ENCODE measurements at regions not wholly inside any gene's neighbourhood (a gene's known extent, or its start where the extent isn't known, plus 50 kb on each side); places are given as distances from the start of the nearest gene placed in this dataset.

DNA sequence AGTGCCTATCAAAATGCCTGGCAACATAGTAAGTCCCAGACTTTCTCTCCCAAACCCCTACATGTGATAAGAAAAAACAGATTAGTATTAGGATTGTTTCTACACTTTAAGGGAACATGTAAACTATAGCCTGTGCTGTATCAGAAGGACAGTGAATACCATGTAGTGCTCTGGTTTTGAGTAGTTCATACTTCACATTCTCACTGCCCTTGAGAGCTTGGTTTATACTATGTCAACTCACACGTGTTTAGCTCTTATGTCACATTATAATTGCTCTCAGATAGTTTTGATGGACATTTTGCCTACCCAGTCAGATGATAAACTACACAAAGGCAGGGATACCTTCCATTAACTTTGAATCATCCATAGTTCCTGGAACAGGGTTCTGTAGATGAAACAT, 58.0 kb upstream of the PGRMC2 start:
- H3K27ac ChIP-seq = no peak overlapping the region
- no peak overlapping the region for H3K4me3 ChIP-seq
- peaks cover 14% of the 10 kb centered on the region for H3K4me1 ChIP-seq
- intact Hi-C loops (cut with DNase I) = no loop called here
- 56 to 59% (median 59%) methylated on average over 1 of the region's 1 CpG for WGBS, 3 donors
- H3K27me3 ChIP-seq (ENCODE audit: insufficient read depth in 3 of 3, low read length in 2 of 3) = no peaks in the 10 kb centered on the region
- DNase-seq (no peak), ATAC-seq (no peak)
- no peaks in the 10 kb centered on the region for H3K36me3 ChIP-seq (ENCODE audit: insufficient read depth in 1 of 2, low read depth in 1 of 2)
- TF ChIP-seq, protein P1, sequence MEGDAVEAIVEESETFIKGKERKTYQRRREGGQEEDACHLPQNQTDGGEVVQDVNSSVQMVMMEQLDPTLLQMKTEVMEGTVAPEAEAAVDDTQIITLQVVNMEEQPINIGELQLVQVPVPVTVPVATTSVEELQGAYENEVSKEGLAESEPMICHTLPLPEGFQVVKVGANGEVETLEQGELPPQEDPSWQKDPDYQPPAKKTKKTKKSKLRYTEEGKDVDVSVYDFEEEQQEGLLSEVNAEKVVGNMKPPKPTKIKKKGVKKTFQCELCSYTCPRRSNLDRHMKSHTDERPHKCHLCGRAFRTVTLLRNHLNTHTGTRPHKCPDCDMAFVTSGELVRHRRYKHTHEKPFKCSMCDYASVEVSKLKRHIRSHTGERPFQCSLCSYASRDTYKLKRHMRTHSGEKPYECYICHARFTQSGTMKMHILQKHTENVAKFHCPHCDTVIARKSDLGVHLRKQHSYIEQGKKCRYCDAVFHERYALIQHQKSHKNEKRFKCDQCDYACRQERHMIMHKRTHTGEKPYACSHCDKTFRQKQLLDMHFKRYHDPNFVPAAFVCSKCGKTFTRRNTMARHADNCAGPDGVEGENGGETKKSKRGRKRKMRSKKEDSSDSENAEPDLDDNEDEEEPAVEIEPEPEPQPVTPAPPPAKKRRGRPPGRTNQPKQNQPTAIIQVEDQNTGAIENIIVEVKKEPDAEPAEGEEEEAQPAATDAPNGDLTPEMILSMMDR (IDR thresholded peaks at IDR 0.05) = no peak
- no peaks in the 10 kb centered on the region for H3K9me3 ChIP-seq

DNA sequence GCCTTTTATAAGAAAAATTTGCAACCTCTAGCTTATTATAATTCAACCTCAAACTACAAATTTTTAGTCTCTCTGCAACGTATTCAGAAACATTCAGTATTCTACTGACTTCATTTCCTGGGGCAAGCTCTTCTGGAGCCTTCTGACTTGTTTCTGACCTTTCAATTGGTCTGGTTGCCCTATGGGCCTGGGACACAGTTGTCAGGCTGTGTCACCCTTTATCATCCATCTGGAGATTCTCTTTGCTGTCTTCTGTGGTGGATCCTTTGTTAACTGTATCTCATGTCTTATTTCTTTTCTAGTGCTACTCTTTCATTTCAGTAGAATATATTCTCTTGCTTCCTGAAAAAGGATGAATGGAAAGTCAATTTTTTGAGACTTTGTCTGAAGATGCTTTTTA, 55.1 kb upstream of the PGRMC2 start:
- H3K4me1 ChIP-seq = peaks cover 4% of the 10 kb centered on the region
- no peak overlapping the region for H3K4me3 ChIP-seq
- whole genome bisulfite sequencing, 3 donors = 68 to 71% (median 68%) methylated on average over 1 of the region's 1 CpG
- DNase-seq = no peak
- no peaks in the 10 kb centered on the region for H3K9me3 ChIP-seq
- TF ChIP-seq, protein P1 (IDR thresholded peaks at IDR 0.05) = no peak
- no peaks in the 10 kb centered on the region for H3K27me3 ChIP-seq (ENCODE audit: insufficient read depth in 3 of 3, low read length in 2 of 3)
- no peak for ATAC-seq
- no peaks in the 10 kb centered on the region for H3K36me3 ChIP-seq (ENCODE audit: insufficient read depth in 1 of 2, low read depth in 1 of 2)
- intact Hi-C loops (cut with DNase I) = no loop called here
- H3K27ac ChIP-seq = no peak overlapping the region

DNA sequence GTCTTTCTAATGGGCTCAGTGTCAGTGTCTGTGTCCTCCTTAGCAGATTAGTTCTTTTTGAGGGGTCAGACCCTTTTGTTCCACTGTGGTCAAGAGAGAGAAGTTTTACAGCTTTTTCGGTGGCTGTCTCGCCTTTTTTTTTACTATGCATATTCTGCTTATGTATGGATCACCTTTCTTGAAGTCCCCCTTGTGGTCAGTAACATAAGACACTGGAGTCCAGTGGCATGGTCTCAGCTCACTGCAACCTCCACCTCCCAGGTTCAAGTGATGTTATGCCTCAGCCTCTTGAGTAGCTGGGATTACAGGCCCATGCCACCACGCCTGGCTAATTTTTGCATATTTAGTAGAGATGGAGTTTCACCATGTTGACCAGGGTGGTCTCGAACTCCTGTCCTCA, 54.0 kb upstream of the PGRMC2 start:
- Histone ChIP-seq H3K9me3 (no peaks in the 10 kb centered on the region), H3K36me3 (ENCODE audit: insufficient read depth in 1 of 2, low read depth in 1 of 2) (no peaks in the 10 kb centered on the region), H3K27me3 (ENCODE audit: insufficient read depth in 3 of 3, low read length in 2 of 3) (no peaks in the 10 kb centered on the region), H3K4me1 (no peaks in the 10 kb centered on the region), H3K27ac (no peak overlapping the region), H3K4me3 (no peak overlapping the region)
- DNase-seq (no peak), ATAC-seq (no peak)
- 93 to 94% (median 94%) methylated on average over 4 of the region's 4 CpGs for WGBS, 3 donors
- TF ChIP-seq, protein P1 (IDR thresholded peaks at IDR 0.05) = no peak
- intact Hi-C loops (cut with DNase I) = no loop called here

DNA sequence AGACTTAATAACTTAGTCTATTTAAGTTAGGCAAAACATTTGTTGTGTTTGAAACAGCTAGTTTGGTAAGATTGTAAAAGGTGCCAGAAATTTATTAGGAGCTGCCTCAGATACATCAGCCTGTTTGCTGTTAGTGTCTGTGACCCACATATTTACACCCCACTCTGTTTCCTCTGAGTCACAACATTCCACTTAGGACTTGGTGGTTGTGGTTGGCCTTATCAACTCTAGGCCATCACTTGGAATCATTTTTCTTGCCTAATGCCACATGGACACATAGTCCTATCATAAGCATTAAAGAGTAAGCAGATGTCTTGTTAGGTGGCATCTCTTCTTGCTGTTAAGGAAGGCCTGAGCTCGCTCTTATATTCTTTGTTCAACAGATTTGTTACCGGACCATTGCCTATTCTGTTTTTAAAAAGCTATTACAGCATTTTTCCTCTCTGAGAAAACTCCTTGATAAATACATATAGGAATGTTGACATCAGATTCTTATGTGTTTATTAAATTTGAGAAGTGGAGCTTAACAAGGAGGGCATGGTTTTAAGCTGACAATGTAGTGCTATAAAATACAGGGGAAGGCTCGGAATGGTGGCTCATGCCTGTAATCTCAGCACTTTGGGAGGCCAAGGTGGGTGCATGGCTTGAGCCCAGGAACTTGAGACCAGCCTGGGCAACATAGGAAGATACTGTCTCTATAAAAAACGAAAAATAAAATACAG, 51.2 kb upstream of the PGRMC2 start:
- Histone ChIP-seq H3K27ac (no peak overlapping the region), H3K4me1 (no peaks in the 10 kb centered on the region), H3K4me3 (no peak overlapping the region), H3K27me3 (ENCODE audit: insufficient read depth in 3 of 3, low read length in 2 of 3) (no peaks in the 10 kb centered on the region), H3K36me3 (ENCODE audit: insufficient read depth in 1 of 2, low read depth in 1 of 2) (no peaks in the 10 kb centered on the region), H3K9me3 (no peaks in the 10 kb centered on the region)
- TF ChIP-seq, protein P1 (IDR thresholded peaks at IDR 0.05) = no peak
- DNase-seq = no peak
- 91 to 95% (median 92%) methylated on average over 4 of the region's 4 CpGs for WGBS, 3 donors
- ATAC-seq = no peak
- intact Hi-C loops (cut with DNase I) = no loop called here

DNA sequence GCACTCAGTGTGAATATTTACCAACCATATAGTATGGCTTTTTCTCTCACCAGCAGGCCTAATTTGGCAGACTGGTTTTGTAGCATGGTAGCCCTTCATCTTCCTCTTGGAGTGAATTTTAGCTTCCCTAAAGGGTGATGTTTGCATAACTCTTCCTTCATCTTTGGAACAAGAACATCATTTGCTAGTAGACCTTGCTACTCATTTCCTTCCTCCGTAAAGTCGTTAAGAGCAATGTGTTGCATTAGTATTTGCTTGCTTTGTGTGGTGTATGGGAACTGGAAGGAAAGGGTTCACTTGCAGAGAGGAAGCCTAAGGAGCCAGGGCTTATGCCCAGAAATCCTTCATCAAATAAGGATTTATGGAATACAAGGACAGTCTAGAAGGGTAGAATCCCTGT, 50.2 kb upstream of the PGRMC2 start:
- TF ChIP-seq, protein P1 (IDR thresholded peaks at IDR 0.05) = no peak
- Histone ChIP-seq H3K27me3 (ENCODE audit: insufficient read depth in 3 of 3, low read length in 2 of 3) (no peaks in the 10 kb centered on the region), H3K27ac (no peak overlapping the region), H3K36me3 (ENCODE audit: insufficient read depth in 1 of 2, low read depth in 1 of 2) (no peaks in the 10 kb centered on the region), H3K4me3 (no peak overlapping the region), H3K4me1 (no peaks in the 10 kb centered on the region), H3K9me3 (no peaks in the 10 kb centered on the region)
- WGBS, 3 donors = 80 to 85% (median 82%) methylated on average over 2 of the region's 2 CpGs
- no peak for ATAC-seq
- intact Hi-C loops (cut with DNase I) = no loop called here
- no peak for DNase-seq
